ENCODE measurements at regions not wholly inside any gene's neighbourhood (a gene's known extent, or its start where the extent isn't known, plus 50 kb on each side); places are given as distances from the start of the nearest gene placed in this dataset.

DNA sequence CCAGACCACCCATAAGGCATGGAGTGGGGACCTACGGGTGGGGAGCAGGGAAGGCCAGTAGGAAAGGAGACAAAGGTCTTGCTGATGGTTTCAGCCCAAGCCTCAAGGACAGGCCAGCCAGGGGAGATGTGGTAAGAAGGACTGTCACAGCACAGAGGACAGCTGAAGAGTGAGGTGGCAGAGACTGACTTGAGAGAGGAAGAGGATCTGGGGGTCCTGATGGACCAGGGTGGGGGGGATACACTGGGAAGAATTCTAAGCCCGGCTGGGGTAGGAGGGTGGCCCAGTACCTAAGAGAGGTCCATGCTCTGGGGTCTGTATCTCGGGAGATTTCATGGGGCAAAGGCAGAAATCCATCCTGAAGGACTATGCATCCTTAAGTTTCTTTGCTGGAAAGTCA is 66.1 kb upstream of the THY1 start:
- H3K27me3 ChIP-seq (ENCODE audit: control insufficient read depth, insufficient read depth, low read length), result peaks cover 12% of the 10 kb centered on the region

DNA sequence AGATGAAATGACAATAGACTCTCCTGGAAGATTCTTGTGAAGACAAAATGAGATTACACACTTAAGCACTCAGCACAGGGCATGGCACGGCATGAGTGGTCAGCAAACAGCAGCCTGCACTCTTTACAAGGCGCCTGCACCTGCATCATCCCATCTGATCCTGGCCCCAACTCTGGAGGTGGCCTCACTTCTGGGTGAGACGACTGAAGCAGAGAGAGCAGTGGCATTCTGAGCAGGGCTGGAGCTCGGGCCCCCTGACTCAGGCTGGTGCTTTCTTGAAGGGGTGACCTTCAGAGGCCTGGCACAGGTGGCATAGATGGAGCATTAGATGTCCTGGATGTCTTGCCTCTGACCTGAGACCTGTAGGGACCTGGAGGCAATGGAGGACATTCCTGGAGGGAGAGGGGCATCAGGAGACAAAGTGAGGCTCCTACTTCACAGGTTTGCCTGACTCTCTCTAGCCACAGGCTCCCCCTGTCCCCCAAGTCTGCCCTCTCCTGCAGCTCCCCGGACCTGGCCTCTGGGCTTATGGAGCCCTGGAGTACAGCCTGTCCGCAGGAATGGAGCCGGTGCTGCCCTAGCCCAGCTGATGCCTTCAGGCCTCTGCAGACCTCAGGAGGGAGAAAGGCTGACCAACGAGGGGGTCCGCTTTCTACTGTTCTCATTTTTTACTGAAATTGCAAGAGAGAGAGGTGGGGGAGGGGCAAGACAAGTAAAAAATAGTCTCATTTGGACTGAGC is 65.5 kb upstream of the THY1 start:
- no peaks in the 10 kb centered on the region for H3K4me1 ChIP-seq (ENCODE audit: control insufficient read depth, extremely low read depth, insufficient read depth, low read length)
- no peaks in the 10 kb centered on the region for H3K9me3 ChIP-seq (ENCODE audit: control insufficient read depth, insufficient read depth, low read depth, low read length)
- TF ChIP-seq, protein P1, sequence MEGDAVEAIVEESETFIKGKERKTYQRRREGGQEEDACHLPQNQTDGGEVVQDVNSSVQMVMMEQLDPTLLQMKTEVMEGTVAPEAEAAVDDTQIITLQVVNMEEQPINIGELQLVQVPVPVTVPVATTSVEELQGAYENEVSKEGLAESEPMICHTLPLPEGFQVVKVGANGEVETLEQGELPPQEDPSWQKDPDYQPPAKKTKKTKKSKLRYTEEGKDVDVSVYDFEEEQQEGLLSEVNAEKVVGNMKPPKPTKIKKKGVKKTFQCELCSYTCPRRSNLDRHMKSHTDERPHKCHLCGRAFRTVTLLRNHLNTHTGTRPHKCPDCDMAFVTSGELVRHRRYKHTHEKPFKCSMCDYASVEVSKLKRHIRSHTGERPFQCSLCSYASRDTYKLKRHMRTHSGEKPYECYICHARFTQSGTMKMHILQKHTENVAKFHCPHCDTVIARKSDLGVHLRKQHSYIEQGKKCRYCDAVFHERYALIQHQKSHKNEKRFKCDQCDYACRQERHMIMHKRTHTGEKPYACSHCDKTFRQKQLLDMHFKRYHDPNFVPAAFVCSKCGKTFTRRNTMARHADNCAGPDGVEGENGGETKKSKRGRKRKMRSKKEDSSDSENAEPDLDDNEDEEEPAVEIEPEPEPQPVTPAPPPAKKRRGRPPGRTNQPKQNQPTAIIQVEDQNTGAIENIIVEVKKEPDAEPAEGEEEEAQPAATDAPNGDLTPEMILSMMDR (conservative IDR thresholded peaks at IDR 0.05 in 1 of 2, IDR thresholded peaks at IDR 0.05 in 1 of 2; ENCODE audit: low read depth in 1 of 2, low read length in 2 of 2), result no peak
- no peak for TF ChIP-seq EZH2 (IDR thresholded peaks at IDR 0.05; ENCODE audit: low read length, missing control alignments)
- DNase-seq (ENCODE audit: low read depth in 2 of 2), result no peak
- no peak overlapping the region for H2AFZ ChIP-seq (ENCODE audit: low read length)
- peaks cover 12% of the 10 kb centered on the region for H3K27me3 ChIP-seq (ENCODE audit: control insufficient read depth, insufficient read depth, low read length)
- no peaks in the 10 kb centered on the region for H3K79me2 ChIP-seq (ENCODE audit: control insufficient read depth, insufficient read depth, low read length)
- H3K36me3 ChIP-seq (ENCODE audit: control insufficient read depth, insufficient read depth, low read length), result no peaks in the 10 kb centered on the region
- no peak overlapping the region for H3K9ac ChIP-seq (ENCODE audit: insufficient read depth, low read length)
- peaks cover 1% of the 10 kb centered on the region for H4K20me1 ChIP-seq (ENCODE audit: control insufficient read depth, extremely low read depth, insufficient read depth, low read length)
- H3K27ac ChIP-seq (ENCODE audit: insufficient read depth, low read length), result no peak overlapping the region
- H3K4me2 ChIP-seq (ENCODE audit: extremely low read depth, insufficient read depth, low read length), result no peak overlapping the region
- no peak overlapping the region for H3K4me3 ChIP-seq (replicated peaks in 1 of 4; ENCODE audit: control extremely low read depth in 1 of 4, insufficient read depth in 1 of 4, low read depth in 3 of 4, low read length in 4 of 4)

More for the DNA sequence above, 66.1 kb upstream of the THY1 start:
- Histone ChIP-seq H3K4me3 (replicated peaks in 1 of 4; ENCODE audit: control extremely low read depth in 1 of 4, insufficient read depth in 1 of 4, low read depth in 3 of 4, low read length in 4 of 4) (no peak overlapping the region), H3K79me2 (ENCODE audit: control insufficient read depth, insufficient read depth, low read length) (no peaks in the 10 kb centered on the region), H3K36me3 (ENCODE audit: control insufficient read depth, insufficient read depth, low read length) (no peaks in the 10 kb centered on the region), H3K4me2 (ENCODE audit: extremely low read depth, insufficient read depth, low read length) (no peak overlapping the region), H3K4me1 (ENCODE audit: control insufficient read depth, extremely low read depth, insufficient read depth, low read length) (no peaks in the 10 kb centered on the region), H4K20me1 (ENCODE audit: control insufficient read depth, extremely low read depth, insufficient read depth, low read length) (peaks cover 1% of the 10 kb centered on the region), H3K9ac (ENCODE audit: insufficient read depth, low read length) (no peak overlapping the region), H3K27ac (ENCODE audit: insufficient read depth, low read length) (no peak overlapping the region), H3K9me3 (ENCODE audit: control insufficient read depth, insufficient read depth, low read depth, low read length) (no peaks in the 10 kb centered on the region), H2AFZ (ENCODE audit: low read length) (no peak overlapping the region)
- TF ChIP-seq, protein P1 (conservative IDR thresholded peaks at IDR 0.05 in 1 of 2, IDR thresholded peaks at IDR 0.05 in 1 of 2; ENCODE audit: low read depth in 1 of 2, low read length in 2 of 2), result no peak
- TF ChIP-seq EZH2 (IDR thresholded peaks at IDR 0.05; ENCODE audit: low read length, missing control alignments), result no peak
- no peak for DNase-seq (ENCODE audit: low read depth in 2 of 2)

DNA sequence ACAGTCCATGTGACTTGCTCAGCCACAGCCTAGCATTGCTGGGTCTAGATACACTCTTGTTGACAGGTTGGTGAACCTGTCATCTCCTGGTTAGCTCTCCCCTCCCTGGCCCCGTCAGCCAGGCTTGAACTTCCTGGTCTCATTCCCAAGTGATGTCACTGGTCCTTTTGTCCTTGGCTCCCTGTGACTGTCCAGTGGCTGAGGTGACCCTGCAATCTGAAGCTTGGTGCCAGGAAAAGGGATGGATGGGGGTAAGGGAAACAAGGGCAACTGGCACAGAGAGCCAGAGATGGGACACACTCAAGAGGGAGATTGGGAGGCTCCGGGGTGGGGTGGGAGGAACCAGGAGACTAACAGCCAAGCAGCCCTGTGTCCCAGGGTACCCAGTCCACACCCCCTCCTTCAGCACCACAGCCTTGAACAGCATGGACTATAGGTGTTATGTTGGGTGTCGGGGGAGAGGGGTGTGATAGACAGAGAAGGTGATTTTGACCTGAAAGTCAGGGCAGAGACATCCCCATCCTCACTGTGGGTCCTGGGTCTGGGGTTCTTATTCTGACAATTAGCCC is 63.8 kb upstream of the THY1 start:
- no peak for DNase-seq (ENCODE audit: low read depth in 2 of 2)
- H3K27me3 ChIP-seq (ENCODE audit: control insufficient read depth, insufficient read depth, low read length), result peaks cover 20% of the 10 kb centered on the region
- H3K36me3 ChIP-seq (ENCODE audit: control insufficient read depth, insufficient read depth, low read length), result no peaks in the 10 kb centered on the region
- no peak overlapping the region for H3K9ac ChIP-seq (ENCODE audit: insufficient read depth, low read length)
- no peaks in the 10 kb centered on the region for H3K9me3 ChIP-seq (ENCODE audit: control insufficient read depth, insufficient read depth, low read depth, low read length)
- no peak overlapping the region for H3K4me2 ChIP-seq (ENCODE audit: extremely low read depth, insufficient read depth, low read length)
- no peaks in the 10 kb centered on the region for H3K79me2 ChIP-seq (ENCODE audit: control insufficient read depth, insufficient read depth, low read length)
- H2AFZ ChIP-seq (ENCODE audit: low read length), result no peak overlapping the region
- TF ChIP-seq, protein P1 (conservative IDR thresholded peaks at IDR 0.05 in 1 of 2, IDR thresholded peaks at IDR 0.05 in 1 of 2; ENCODE audit: low read depth in 1 of 2, low read length in 2 of 2), result no peak
- no peak for TF ChIP-seq EZH2 (IDR thresholded peaks at IDR 0.05; ENCODE audit: low read length, missing control alignments)
- peaks cover 1% of the 10 kb centered on the region for H4K20me1 ChIP-seq (ENCODE audit: control insufficient read depth, extremely low read depth, insufficient read depth, low read length)
- H3K4me1 ChIP-seq (ENCODE audit: control insufficient read depth, extremely low read depth, insufficient read depth, low read length), result no peaks in the 10 kb centered on the region
- no peak overlapping the region for H3K4me3 ChIP-seq (replicated peaks in 1 of 4; ENCODE audit: control extremely low read depth in 1 of 4, insufficient read depth in 1 of 4, low read depth in 3 of 4, low read length in 4 of 4)
- no peak overlapping the region for H3K27ac ChIP-seq (ENCODE audit: insufficient read depth, low read length)

All from fibroblast of lung (primary cell).